Astrocyte of the cerebellum (primary cell): ENCODE measurements at regions not wholly inside any gene's neighbourhood (a gene's known extent, or its start where the extent isn't known, plus 50 kb on each side); places are given as distances from the start of the nearest gene placed in this dataset.

Experiments
- DNase-seq: peaks from one replicate; pipeline ENCODE4 v3.0.0-alpha.2; 2011; ENCODE audit warnings: low read depth
- H3K4me3 ChIP-seq: 2 replicates; pipeline ENCODE4 v1.5.1; 2011; ENCODE audit warnings: mild to moderate bottlenecking, low read depth, low read length, moderate library complexity
- CTCF ChIP-seq: IDR thresholded peaks from 2 replicates; pipeline ENCODE4 v1.5.1; 2012; ENCODE audit warnings: low read length, low read depth, moderate library complexity, mild to moderate bottlenecking; ENCODE audit errors: missing control alignments
- in situ Hi-C: cut with HindIII; loops from 2 replicates; pipeline ENCODE4 v1.10.0; 2017; ENCODE audit warnings: low sequenced_read_pairs

DNA sequence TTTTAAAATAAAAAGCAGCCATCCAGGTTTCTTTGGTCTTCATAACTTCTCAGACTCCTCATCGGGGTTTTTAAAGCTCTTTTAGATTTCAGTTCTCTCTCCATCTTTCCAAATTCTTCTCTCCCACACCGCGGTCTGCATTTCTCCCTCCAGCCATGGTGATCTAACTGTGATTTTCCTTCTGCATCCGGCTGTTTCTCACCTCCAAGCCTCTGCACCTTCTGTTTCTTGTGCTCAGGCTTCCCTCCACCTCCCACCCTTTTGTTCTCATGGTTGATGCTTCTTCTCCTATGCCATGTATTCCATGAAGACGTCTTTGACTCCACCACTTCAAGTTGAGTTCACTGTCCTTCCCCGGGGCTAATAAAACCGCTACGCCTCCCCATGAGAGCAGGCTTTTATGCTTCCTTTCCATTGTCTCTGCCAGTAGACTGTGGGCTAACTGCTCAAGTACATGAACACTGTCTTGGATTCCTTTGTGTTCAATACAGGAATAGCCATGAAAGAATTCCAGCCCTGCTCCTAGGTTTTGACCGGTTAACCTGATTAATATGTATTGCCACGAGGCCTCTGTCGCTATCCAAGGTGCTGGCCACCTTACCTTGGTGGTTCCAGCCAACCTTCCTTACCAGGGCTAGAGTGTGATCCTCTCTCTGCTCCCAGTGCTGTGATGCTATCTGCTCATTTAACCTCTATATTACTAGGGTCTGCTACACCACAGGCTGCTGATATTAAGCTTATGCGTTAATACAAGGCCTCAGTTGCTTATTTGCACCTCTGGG lies 625.1 kb downstream of the HS3ST4 start:
- in situ Hi-C loops = no loop called here
- DNase-seq = no peak
- no peak overlapping the region for H3K4me3 ChIP-seq
- no peak for TF ChIP-seq CTCF

DNA sequence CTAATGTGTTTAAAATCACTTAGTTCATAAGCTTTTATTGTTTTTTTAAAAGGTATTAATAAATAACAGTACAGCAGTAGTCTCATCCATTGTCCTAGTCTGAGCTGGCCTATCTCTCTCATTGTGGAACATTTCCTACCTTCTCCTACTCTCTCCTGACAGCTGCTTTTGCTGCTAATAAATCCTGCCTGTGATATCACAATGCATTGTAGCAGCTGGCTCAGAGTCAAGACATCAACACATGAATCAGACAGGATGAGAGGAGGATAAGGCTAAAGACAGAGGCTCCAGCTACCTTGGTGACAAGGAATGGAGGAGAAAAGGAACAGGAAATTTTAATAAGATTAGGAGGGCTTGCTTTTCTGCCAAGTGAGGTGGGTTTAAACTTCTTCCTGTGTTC lies 626.1 kb downstream of the HS3ST4 start:
- H3K4me3 ChIP-seq = no peak overlapping the region
- TF ChIP-seq CTCF = no peak
- in situ Hi-C loops = no loop called here
- no peak for DNase-seq

GRCh38 chr16:26330654-26331053 lies 638.9 kb downstream of the HS3ST4 start:
- in situ Hi-C loops = no loop called here
- no peak overlapping the region for H3K4me3 ChIP-seq
- TF ChIP-seq CTCF = no peak
- no peak for DNase-seq

DNA sequence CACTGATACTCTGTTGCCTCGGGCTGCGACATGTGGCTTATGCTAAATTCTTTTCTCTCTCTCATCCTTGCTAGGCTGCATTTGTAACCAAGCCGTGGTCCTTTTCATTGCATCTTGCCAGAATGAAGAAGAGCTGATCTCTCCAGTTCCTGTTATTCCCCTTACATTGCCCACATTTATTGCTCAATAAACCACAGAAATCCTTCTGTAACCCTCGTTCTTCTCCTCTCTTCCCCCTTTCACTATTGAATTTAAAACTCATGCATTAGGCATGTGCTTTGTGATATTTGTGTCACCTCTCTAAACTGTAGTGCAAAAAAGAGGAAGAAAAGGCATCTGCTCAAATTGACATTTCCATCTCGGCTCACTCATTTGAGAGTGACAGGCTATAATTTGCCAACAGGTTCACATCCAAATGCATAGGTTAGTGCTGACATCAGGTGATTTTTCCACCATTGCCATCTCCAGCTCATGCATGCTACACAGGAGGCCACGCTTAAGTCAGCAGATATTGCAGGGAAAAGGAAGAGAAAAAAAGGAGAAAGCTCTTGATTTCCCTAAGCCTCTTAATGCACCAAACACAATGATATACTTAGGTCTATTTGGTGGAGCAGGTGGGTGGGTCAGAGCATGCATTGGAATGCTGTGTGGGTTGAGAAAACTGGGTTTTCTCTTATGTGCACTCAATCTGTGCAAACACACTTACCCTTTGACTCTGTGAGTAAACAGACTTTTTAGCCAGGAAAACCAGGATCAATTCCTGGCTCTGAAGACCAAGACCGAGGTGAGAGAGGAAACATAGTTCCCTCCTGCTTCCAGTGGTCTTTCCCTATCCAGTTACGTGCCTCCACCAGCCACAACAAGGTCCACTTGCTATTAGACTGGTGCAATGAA lies 642.7 kb downstream of the HS3ST4 start:
- no peak for DNase-seq
- in situ Hi-C loops = no loop called here
- no peak overlapping the region for H3K4me3 ChIP-seq
- no peak for TF ChIP-seq CTCF

- TF ChIP-seq CTCF = no peak
- DNase-seq = no peak
- in situ Hi-C loops = no loop called here
- H3K4me3 ChIP-seq = no peak overlapping the region
Measured at GRCh38 chr16:26335236-26335853, 643.6 kb downstream of the HS3ST4 start.

DNA sequence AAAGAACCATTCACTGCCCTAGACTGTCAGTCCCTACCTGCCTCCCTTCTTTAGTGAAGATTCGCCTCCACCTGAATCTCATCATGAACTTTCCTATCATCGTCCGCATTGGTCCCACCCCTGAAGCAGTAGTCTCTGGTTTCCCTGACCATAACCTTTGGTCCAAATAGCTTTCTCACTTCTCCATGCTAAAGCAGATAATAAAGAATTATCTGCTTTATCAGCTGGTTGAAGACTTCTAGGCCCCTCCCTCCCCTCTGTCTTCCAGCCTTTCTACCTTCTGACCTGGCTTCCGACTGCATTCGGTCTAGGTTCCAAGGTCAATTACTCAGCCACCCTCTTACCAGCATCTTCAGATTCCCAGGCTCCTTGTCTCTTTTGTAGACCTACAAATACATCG lies 650.9 kb downstream of the HS3ST4 start:
- H3K4me3 ChIP-seq = no peak overlapping the region
- DNase-seq = no peak
- in situ Hi-C loops = no loop called here
- no peak for TF ChIP-seq CTCF
